NOMO-1 treated with dmso at 0.1 percent for 144 hours (cell line): ENCODE measurements at regions not wholly inside any gene's neighbourhood (a gene's known extent, or its start where the extent isn't known, plus 50 kb on each side); places are given as distances from the start of the nearest gene placed in this dataset.
"Not testable (repeated sequence)": the region's sequence is repeated elsewhere in the genome, so short reads cannot be mapped to it uniquely, and the experiment has no call there.

Experiments used
- DNase-seq: peaks from one replicate; lab custom pipeline; 2025; ENCODE audit not compliant: unreplicated experiment; lab: John Stamatoyannopoulos, UW

- DNase-seq: no peak
These were observed 596.9 kb upstream of the ARPP21 start for GRCh38 chr3:35042210-35042991.

GRCh38 chr3:35043040-35043439, 596.3 kb upstream of the ARPP21 start:
- no peak for DNase-seq

GRCh38 chr3:35044190-35044589, 595.1 kb upstream of the ARPP21 start:
- DNase-seq: no peak

- no peak for DNase-seq
These were observed 594.2 kb upstream of the ARPP21 start for GRCh38 chr3:35045118-35045517.

GRCh38 chr3:35064761-35065160, 574.6 kb upstream of the ARPP21 start:
- no peak for DNase-seq

GRCh38 chr3:35065891-35066290, 573.4 kb upstream of the ARPP21 start:
- DNase-seq: no peak

GRCh38 chr3:35067750-35068149, 571.6 kb upstream of the ARPP21 start:
- DNase-seq: no peak

GRCh38 chr3:35070088-35070487, 569.2 kb upstream of the ARPP21 start:
- no peak for DNase-seq

- no peak for DNase-seq
These were observed 567.6 kb upstream of the ARPP21 start for GRCh38 chr3:35071772-35072171.

GRCh38 chr3:35078780-35079179, 560.5 kb upstream of the ARPP21 start:
- DNase-seq: no peak

GRCh38 chr3:35079403-35079802, 559.9 kb upstream of the ARPP21 start:
- no peak for DNase-seq

GRCh38 chr3:35081899-35082298, 557.4 kb upstream of the ARPP21 start:
- DNase-seq: no peak

GRCh38 chr3:35088943-35089342, 550.4 kb upstream of the ARPP21 start:
- no peak for DNase-seq

GRCh38 chr3:35114686-35115085, 524.6 kb upstream of the ARPP21 start:
- DNase-seq: no peak

- no peak for DNase-seq
These were observed 519.3 kb upstream of the ARPP21 start for GRCh38 chr3:35120026-35120425.

GRCh38 chr3:35137612-35138011, 501.7 kb upstream of the ARPP21 start:
- DNase-seq: no peak

- no peak for DNase-seq
These were observed 497.9 kb upstream of the ARPP21 start for GRCh38 chr3:35141406-35141805.

GRCh38 chr3:35144011-35144410, 495.3 kb upstream of the ARPP21 start:
- DNase-seq: no peak

GRCh38 chr3:35146256-35147035, 492.9 kb upstream of the ARPP21 start:
- DNase-seq: not testable (repeated sequence)

GRCh38 chr3:35183927-35184675, 455.2 kb upstream of the ARPP21 start:
- DNase-seq: no peak

- DNase-seq: no peak
These were observed 454.6 kb upstream of the ARPP21 start for GRCh38 chr3:35184775-35185174.

GRCh38 chr3:35187908-35188307, 451.4 kb upstream of the ARPP21 start:
- DNase-seq: no peak
